ENCODE measurements at regions not wholly inside any gene's neighbourhood (a gene's known extent, or its start where the extent isn't known, plus 50 kb on each side); places are given as distances from the start of the nearest gene placed in this dataset.

GRCh38 chr3:101995371-101996046, 146.2 kb downstream of the NFKBIZ start:
- Histone ChIP-seq H3K4me3 (ENCODE audit: low read depth, low read length) (no peak overlapping the region), H3K27me3 (ENCODE audit: control insufficient read depth, insufficient read depth, low read length) (no peaks in the 10 kb centered on the region), H3K36me3 (ENCODE audit: control insufficient read depth, insufficient read depth, low read length) (no peaks in the 10 kb centered on the region)
- no peak for TF ChIP-seq CTCF (IDR thresholded peaks at IDR 0.05; ENCODE audit: insufficient read depth, low read length, severe bottlenecking)
- FAIRE-seq (no peak), DNase-seq (ENCODE audit: low read depth) (peak; percentile 85)

GRCh38 chr3:101996832-101997231, 147.5 kb downstream of the NFKBIZ start:
- FAIRE-seq (no peak), DNase-seq (ENCODE audit: low read depth) (no peak)
- Histone ChIP-seq H3K27me3 (ENCODE audit: control insufficient read depth, insufficient read depth, low read length) (no peaks in the 10 kb centered on the region), H3K36me3 (ENCODE audit: control insufficient read depth, insufficient read depth, low read length) (no peaks in the 10 kb centered on the region), H3K4me3 (ENCODE audit: low read depth, low read length) (no peak overlapping the region)
- no peak for TF ChIP-seq CTCF (IDR thresholded peaks at IDR 0.05; ENCODE audit: insufficient read depth, low read length, severe bottlenecking)

GRCh38 chr3:101998256-101998926, 149.1 kb downstream of the NFKBIZ start:
- DNase-seq (ENCODE audit: low read depth) (no peak), FAIRE-seq (no peak)
- Histone ChIP-seq H3K36me3 (ENCODE audit: control insufficient read depth, insufficient read depth, low read length) (no peaks in the 10 kb centered on the region), H3K27me3 (ENCODE audit: control insufficient read depth, insufficient read depth, low read length) (no peaks in the 10 kb centered on the region), H3K4me3 (ENCODE audit: low read depth, low read length) (no peak overlapping the region)
- TF ChIP-seq CTCF (IDR thresholded peaks at IDR 0.05; ENCODE audit: insufficient read depth, low read length, severe bottlenecking): no peak

GRCh38 chr3:101999177-101999779, 150.0 kb downstream of the NFKBIZ start:
- no peak for FAIRE-seq
- H3K4me3 ChIP-seq (ENCODE audit: low read depth, low read length): no peak overlapping the region
- no peak for TF ChIP-seq CTCF (IDR thresholded peaks at IDR 0.05; ENCODE audit: insufficient read depth, low read length, severe bottlenecking)
- H3K36me3 ChIP-seq (ENCODE audit: control insufficient read depth, insufficient read depth, low read length): no peaks in the 10 kb centered on the region
- no peak for DNase-seq (ENCODE audit: low read depth)
- H3K27me3 ChIP-seq (ENCODE audit: control insufficient read depth, insufficient read depth, low read length): no peaks in the 10 kb centered on the region

- TF ChIP-seq CTCF (IDR thresholded peaks at IDR 0.05; ENCODE audit: insufficient read depth, low read length, severe bottlenecking): no peak
- H3K36me3 ChIP-seq (ENCODE audit: control insufficient read depth, insufficient read depth, low read length): no peaks in the 10 kb centered on the region
- FAIRE-seq: no peak
- H3K27me3 ChIP-seq (ENCODE audit: control insufficient read depth, insufficient read depth, low read length): no peaks in the 10 kb centered on the region
- DNase-seq (ENCODE audit: low read depth): no peak
- H3K4me3 ChIP-seq (ENCODE audit: low read depth, low read length): no peak overlapping the region
Measured at GRCh38 chr3:102000620-102001209, 151.4 kb downstream of the NFKBIZ start.
